MG63 (cell line): ENCODE measurements at regions not wholly inside any gene's neighbourhood (a gene's known extent, or its start where the extent isn't known, plus 50 kb on each side); places are given as distances from the start of the nearest gene placed in this dataset.
"Not testable (repeated sequence)": the region's sequence is repeated elsewhere in the genome, so short reads cannot be mapped to it uniquely, and the experiment has no call there.

Experiments used
- DNase-seq: peaks from one replicate; pipeline ENCODE4 v3.0.0-alpha.2; 2020
- H3K27me3 ChIP-seq: fragments of 250-450 bp; sonication (Bioruptor Pico); 2 replicates; pipeline ENCODE4 v1.5.1; 2020; ENCODE audit warnings: mild to moderate bottlenecking, moderate library complexity
- H3K36me3 ChIP-seq: fragments of 250-450 bp; sonication (Bioruptor Pico); 2 replicates; pipeline ENCODE4 v1.5.1; 2020; ENCODE audit warnings: mild to moderate bottlenecking, moderate library complexity
- H3K4me3 ChIP-seq: fragments of 250-450 bp; sonication (Bioruptor Pico); 2 replicates; pipeline ENCODE4 v1.5.1; 2020; ENCODE audit warnings: mild to moderate bottlenecking, moderate library complexity
- H3K9me3 ChIP-seq: fragments of 250-450 bp; sonication (Bioruptor Pico); 2 replicates; pipeline ENCODE4 v1.5.1; 2020; ENCODE audit warnings: mild to moderate bottlenecking, moderate library complexity

DNA sequence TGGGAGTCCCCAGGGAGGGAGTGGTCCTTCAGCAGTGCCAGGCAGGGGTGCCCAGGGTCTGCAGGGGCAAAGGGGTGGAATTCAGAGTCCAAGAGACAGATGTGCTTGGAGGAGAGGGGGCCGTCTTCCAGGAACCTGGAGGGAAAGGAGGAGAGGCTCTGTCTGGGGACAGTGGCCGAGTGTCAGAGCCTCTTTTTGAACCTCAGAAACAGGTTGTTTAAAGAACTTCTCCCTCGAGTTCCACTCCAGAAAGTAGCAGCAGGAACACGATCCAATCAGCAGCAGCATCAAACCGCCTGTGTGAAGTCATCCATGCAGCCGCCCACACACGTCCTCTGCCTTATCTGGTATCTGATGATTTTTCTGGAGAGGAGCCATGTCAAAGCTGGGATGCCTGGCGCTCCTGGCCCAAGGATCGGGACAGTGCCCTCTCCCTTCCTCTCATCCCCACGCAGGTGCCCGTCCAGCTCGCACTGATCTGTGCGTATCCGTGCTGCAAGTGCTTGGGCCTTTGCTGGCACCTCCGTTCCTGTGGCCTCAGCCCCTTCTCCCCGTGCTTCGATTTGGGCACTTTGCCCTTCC, 205.1 kb downstream of the NDUFA10 start:
- DNase-seq = no peak
- H3K4me3 ChIP-seq = no peak overlapping the region
- H3K36me3 ChIP-seq = no peaks in the 10 kb centered on the region
- H3K27me3 ChIP-seq = no peaks in the 10 kb centered on the region
- H3K9me3 ChIP-seq = no peaks in the 10 kb centered on the region

DNA sequence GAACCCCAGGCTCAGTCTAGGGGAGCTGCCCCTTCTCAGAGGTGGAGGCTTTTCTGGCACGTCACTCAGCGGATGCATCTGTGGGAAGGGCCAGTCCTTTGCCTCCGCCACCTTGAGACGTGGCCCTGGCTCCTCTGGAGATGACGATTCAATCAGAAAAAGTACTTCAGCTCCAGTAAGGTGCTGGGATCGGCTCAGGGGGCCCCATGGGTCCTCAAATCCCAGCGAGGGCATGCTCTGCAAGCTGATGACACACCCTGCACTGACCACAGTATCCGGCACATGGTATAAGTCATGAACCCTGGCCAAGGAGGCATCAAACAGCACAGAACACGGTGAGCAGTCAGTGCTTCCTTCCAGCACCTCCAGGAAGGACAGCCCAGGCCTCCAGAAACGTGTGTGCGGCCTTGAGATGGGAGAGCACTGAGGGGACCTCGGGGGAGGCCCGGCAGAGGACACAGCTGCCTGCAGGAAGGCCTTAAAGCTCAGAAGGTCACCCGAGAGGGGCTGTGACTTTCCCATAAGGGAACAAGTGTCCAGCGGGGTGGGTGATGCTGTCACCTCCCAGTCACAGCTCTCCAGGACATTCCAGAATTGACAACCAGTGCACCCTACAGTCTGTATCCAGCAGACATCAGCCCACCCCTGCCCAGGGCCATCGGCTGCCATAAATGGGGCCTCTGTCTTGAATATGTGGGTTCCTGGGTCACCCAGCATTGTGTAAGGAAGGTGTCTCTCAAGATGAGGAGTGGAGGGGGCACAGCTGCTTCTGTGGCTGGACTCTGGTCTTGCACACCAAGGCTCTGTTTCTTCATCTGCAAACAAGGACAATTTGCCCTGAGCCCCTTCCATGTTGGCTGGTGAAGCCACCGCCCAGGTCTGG, 205.8 kb downstream of the NDUFA10 start:
- Histone ChIP-seq H3K9me3 (no peaks in the 10 kb centered on the region), H3K4me3 (no peak overlapping the region), H3K36me3 (no peaks in the 10 kb centered on the region), H3K27me3 (no peaks in the 10 kb centered on the region)
- DNase-seq = no peak

DNA sequence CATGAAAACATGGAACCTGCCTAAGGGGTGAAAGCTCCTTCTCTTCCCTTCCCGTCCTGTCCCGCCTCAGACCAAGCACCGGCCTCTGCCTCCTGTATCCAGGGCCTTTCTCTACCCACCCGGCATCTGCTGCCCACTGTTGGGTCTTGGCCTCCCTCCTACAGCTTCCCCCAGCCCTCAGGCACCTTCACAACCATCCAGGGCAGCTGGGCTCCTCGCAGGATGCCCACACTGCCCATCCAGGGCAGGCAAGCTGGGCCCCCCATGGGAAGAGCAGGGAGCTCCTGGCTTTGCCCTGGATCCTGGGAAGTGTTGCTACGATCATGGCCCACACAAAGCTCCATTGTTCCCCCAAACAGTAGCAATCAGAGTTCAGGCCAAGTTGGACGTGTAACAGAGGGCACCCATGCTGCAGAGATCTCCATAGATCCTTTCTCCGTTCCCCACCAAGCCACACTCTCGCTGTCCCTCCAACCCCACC, 206.6 kb downstream of the NDUFA10 start:
- Histone ChIP-seq H3K9me3 (no peaks in the 10 kb centered on the region), H3K36me3 (no peaks in the 10 kb centered on the region), H3K4me3 (no peak overlapping the region), H3K27me3 (no peaks in the 10 kb centered on the region)
- DNase-seq = no peak

DNA sequence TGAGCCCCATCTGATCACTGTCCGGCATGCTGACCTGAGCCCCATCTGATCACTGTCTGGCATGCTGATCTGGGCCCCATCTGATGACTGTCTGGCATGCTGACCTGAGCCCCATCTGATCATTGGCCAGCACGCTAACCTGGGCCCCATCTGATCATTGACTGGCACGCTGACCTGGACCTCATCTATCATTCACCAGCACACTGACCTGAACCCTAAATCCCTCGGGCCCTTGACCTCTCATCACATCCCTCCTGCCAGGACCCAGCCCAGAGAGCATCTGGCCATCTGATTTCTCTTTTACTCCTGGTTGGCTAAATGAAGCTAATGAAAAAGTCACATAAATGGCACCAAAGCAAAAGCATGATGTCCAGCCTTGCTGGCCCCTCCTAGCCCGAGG, 207.1 kb downstream of the NDUFA10 start:
- Histone ChIP-seq H3K4me3 (no peak overlapping the region), H3K27me3 (no peaks in the 10 kb centered on the region), H3K9me3 (no peaks in the 10 kb centered on the region), H3K36me3 (no peaks in the 10 kb centered on the region)
- DNase-seq = no peak

DNA sequence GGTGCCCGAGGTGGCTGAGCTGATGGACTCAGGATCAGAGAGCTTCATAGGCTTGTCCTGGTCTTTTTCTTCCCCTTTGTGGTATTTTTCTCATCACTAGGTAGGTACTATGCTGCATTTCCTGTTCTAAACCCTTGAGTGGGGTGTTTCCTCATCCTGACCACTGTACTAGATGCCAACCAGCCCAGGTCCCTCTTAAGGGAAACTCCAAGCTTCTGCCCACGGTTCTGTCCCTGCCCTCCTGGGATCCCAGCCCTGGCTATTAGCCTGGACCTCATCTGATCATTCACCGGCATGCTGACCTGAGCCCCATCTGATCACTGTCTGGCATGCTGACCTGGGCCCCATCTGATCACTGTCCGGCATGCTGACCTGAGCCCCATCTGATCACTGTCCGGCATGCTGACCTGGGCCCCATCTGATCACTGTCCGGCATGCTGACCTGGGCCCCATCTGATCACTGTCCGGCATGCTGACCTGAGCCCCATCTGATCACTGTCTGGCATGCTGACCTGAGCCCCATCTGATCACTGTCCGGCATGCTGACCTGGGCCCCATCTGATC, 207.6 kb downstream of the NDUFA10 start:
- not testable (repeated sequence) for H3K4me3 ChIP-seq, H3K36me3 ChIP-seq, H3K9me3 ChIP-seq, H3K27me3 ChIP-seq, DNase-seq

DNA sequence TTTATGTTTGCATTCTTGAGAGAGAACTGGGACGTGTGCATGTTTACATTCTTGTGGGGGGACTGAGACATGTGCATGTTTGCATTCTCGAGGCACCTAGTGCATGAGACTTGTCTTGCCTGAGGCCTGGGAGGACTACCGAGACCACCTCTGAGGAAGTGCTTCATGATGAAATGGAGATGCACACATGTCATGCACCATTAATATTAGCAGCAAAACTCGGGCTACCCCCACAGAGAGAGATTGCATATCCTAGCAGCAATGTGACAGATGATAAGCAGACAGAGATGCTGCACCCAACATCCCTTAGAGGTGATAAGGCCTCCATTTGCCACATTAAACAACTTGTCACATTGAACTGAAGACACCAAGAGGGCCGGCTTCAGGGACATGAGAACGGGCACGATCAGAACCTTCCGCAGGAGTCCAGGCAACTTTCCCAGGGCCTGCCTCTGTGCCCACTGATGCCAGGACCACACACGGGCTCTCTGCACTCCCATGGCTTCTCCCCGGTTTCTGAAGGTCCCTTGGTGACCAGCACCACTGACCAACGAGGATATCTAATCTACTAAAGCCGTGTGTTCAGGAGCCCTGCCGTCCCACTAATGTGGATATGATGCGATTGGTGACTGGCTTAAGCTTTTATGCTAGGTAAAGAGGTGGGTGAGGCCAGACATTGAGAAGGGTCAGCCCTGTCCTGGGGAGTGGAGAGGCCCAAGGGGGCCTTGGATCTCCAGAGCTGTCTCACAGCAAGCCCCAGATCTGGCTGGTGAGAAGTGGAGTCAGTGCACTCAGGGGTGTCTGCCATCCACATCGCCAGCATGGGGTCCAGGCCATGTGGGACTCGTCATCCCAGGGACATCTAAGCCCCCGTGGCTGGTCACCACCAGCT, 208.3 kb downstream of the NDUFA10 start:
- H3K36me3 ChIP-seq = no peaks in the 10 kb centered on the region
- H3K4me3 ChIP-seq = no peak overlapping the region
- no peaks in the 10 kb centered on the region for H3K9me3 ChIP-seq
- DNase-seq = no peak
- H3K27me3 ChIP-seq = no peaks in the 10 kb centered on the region

DNA sequence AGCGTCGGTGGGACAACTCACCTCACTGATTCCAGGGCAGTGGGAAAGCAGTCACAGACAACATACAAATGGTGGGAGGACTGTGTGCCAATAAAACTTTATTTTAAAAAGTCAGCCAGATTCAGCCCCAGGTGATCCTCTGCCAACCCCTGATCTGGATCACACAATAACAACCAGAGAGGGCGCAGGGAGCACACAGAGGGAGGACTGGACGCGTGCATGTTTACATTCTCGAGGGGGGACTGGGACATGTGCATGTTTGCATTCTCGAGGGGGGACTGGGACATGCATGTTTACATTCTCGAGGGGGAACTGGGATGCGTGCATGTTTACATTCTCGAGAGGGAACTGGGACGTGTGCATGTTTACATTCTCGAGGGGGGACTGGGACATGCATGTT, 209.5 kb downstream of the NDUFA10 start:
- Histone ChIP-seq H3K4me3 (no peak overlapping the region), H3K9me3 (no peaks in the 10 kb centered on the region), H3K36me3 (no peaks in the 10 kb centered on the region), H3K27me3 (no peaks in the 10 kb centered on the region)
- no peak for DNase-seq

DNA sequence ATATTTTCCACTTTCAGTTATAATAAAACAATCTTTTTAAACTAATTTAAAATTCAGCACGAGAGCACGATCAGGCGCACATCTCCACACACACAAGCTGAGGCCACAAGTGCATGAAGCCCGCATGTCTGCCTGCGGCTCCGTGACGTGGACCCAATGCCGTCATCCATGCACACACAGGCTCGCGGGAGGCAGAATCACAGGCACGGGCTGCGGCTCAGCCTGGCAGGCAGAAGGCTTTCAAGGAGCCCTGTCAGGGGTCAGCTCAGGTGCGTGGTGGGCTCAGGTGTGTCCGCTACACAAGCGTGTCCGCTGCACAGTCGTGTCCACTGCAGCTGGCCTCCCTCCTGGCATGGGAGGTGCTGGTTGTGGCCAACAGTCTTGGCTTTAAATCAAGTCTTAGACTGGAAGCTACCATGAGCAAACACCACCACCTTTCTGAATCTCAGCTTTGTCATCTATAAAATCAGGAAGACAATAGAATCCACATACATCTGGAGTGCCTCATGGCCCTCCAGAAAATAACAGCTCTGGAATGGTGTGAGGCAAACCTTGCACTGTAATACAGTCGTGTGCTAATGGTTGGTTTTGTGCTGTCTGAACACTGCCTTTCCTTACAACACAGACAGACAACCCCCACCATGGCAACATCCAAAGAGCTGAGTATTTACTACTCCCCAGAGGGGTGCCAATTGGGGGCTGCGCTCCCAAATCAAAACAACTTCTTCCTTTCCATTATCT, 210.1 kb downstream of the NDUFA10 start:
- no peak for DNase-seq
- H3K9me3 ChIP-seq = no peaks in the 10 kb centered on the region
- H3K36me3 ChIP-seq = no peaks in the 10 kb centered on the region
- no peaks in the 10 kb centered on the region for H3K27me3 ChIP-seq
- no peak overlapping the region for H3K4me3 ChIP-seq

DNA sequence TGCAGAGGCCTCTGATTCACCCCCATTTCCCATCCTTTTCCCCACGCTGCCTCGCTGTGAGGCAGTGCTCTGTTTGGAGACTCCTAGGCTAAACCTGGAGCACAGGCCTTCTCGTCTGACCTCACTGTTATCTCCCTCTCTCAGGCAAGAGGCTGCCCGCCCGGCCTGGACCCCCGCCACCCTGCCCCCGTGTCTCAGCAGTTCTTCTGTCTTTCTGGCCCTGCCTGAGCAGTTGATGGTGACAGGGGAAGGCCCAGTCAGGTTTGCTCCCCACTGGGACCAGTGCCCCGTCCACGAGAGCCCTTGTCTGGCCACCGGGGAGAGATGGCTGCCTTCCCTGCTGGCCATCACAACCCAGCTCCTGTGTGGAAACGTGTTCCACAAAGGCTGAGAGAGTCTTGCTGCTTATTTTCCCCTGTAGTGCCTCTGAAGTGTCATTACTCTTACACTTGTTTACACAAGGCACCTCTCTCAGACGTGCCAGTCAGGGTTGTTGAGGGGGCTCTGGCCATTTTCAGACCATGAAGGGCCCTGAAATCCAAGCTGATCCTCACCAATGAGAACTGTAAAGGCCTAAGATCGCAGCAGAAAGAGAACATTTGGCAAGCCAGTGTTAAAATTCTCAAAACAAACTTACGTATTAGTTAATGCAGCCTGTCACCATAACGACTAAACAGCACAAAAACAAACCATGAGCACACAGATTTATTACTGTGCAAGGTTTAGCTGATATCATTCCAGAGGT, 210.9 kb downstream of the NDUFA10 start:
- Histone ChIP-seq H3K36me3 (no peaks in the 10 kb centered on the region), H3K4me3 (no peak overlapping the region), H3K9me3 (no peaks in the 10 kb centered on the region), H3K27me3 (no peaks in the 10 kb centered on the region)
- no peak for DNase-seq

DNA sequence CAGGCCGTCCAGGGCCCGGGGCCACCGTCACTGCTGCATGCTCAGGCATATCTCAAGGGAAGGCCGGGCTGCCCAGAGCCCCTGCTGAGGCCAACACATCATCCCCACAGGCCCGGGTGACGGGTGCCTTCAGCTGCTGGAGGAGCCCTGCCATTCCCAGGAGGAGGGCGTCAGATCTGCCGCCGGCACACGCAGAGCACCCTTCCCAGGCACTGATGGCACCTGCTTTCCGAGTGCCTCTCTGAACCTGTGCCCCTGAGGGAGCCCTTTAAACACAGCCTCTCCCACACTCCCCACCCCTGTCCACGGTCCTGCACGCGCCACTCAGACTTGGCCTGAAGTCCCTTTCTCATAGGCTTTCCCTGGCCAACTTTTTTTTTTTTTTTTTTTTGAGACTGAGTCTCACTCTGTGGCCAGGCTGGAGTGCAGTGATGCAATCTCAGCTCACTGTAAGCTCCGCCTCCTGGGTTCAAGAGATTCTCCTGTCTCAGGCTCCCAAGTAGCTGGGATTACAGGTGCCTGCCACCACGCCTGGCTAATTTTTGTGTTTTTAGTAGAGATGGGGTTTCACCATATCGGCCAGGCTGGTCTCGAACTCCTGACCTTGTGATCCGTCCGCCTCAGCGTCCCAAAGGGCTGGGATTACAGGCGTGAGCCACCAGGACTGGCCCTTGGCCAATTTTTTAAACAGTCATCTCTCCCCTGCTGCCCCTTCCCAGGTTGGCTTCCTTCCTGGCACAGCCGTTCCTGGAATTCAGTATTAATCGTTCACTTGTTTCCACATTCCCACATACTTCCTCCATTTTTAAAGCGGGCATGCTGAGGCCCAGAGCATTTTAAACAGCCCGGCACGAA, 211.7 kb downstream of the NDUFA10 start:
- DNase-seq = no peak
- Histone ChIP-seq H3K4me3 (no peak overlapping the region), H3K9me3 (no peaks in the 10 kb centered on the region), H3K27me3 (no peaks in the 10 kb centered on the region), H3K36me3 (no peaks in the 10 kb centered on the region)

DNA sequence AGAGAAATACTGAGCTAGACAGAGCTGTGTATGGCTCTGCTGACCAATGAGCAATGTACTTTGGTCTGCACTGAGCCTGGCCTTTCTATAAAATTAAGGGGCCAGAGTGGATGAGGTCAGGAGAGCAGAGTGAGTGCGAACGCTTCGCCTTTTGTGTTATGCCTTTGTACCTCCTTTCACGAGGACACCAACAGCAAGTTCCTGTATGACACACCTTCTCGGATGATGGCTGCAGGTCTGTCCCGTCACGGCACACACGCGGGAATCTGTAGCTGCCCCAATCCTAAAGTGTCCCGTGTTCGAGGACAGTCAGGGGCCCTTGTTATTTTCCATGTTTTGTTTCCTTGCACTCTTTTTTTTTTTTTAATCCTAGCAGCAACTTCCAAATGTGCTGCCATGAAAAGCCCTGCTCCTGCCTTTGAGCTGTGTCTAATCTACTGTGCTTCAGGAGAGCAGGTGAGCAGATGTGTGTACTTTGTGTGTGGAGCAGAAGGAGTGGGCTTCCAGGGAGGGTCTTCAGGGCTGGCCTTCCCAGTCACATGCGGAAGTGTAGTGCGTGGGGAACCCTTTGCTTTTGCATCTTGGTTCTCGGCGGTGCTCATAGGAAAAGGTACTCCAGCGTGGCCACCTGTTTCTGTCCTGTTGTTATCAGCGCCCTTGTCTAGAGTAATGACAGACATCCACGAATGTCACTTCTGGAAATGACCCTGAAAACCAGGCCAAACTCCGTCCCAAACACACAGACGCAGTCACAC, 213.2 kb downstream of the NDUFA10 start:
- no peak overlapping the region for H3K4me3 ChIP-seq
- DNase-seq = no peak
- H3K36me3 ChIP-seq = no peaks in the 10 kb centered on the region
- H3K27me3 ChIP-seq = no peaks in the 10 kb centered on the region
- H3K9me3 ChIP-seq = no peaks in the 10 kb centered on the region

DNA sequence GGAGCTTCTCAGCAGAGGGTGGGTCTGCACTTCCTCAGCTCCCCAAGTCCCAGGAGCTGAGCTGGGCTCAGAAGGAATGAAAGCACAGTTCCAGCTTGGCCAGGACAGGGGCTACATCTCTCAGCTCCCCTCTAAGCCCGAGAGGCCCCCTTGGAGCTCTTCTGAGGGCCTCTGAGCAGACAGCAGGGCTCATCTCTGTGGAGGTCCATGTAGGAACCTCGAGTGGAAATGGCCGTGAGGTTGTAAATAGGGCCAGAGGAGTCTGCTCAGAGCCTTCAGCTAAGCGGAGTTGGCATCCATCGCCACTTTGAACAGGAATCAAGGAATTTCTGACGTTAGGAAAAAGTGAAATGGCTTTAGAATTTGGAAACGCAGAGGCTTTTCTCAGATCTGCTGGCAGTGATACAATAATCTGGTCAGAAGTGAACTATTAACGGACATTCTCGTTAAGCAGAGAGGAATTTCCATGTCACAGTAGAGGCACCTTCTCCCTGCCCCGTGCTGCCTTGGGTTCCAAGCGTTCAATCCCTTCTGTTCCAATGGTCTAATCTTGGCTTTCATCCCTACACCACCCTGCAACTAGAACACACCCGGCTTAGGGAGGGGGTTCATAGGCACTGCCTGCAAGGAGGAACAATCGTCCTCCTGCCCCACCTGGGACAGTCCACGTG, 213.9 kb downstream of the NDUFA10 start:
- Histone ChIP-seq H3K36me3 (no peaks in the 10 kb centered on the region), H3K4me3 (no peak overlapping the region), H3K27me3 (no peaks in the 10 kb centered on the region), H3K9me3 (no peaks in the 10 kb centered on the region)
- DNase-seq = no peak

DNA sequence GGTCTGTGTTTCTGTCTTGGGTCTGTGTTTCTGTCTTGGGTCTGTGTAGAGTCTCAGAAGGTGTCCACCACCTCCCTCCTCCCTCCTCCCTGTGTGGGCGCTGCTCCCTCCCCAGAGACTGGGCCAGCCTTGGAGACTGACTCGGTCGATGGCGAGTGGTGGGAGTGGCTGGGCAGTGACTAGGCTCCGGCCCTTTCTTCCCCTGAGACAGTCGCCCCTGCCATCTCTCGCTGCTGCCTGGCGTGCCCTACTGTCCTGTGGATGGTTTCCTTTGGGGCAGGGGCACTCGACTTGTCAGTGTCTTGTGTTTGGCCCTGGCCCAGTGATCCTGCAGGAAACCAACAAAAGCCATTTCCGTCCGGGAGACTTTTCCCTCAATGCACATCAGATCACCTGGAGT, 215.8 kb downstream of the NDUFA10 start:
- DNase-seq = no peak
- H3K4me3 ChIP-seq = no peak overlapping the region

DNA sequence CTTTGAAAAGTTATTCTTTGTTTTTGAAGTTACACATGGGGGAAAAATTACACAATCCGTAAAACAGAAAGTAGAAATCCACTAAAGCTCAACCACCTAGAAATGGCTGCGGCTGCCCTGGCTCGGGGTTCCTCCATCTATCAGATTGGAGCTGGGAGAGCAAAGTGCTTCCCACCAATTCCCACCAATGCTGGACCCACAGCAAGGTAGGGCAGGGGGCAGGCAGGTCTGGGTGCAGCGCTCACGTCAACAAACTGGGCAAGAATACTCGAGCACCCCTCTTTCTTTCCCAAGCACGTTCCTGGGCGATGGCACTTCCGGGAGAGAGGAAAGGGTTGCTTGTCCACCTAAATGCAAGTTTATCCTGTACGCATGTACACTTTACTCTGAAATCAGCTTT, 217.6 kb downstream of the NDUFA10 start:
- H3K4me3 ChIP-seq = no peak overlapping the region
- no peaks in the 10 kb centered on the region for H3K27me3 ChIP-seq
- no peak for DNase-seq
- H3K9me3 ChIP-seq = no peaks in the 10 kb centered on the region
- no peaks in the 10 kb centered on the region for H3K36me3 ChIP-seq

More for the DNA sequence above, 215.8 kb downstream of the NDUFA10 start:
- Histone ChIP-seq H3K9me3 (no peaks in the 10 kb centered on the region), H3K36me3 (no peaks in the 10 kb centered on the region), H3K27me3 (no peaks in the 10 kb centered on the region)
